Psoas muscle (tissue), 7 donors: ENCODE measurements at regions not wholly inside any gene's neighbourhood (a gene's known extent, or its start where the extent isn't known, plus 50 kb on each side); places are given as distances from the start of the nearest gene placed in this dataset.

Source experiments
- ATAC-seq, 4 donors: fragments of 200-7000 bp; cut with Tn5 transposase; one replicate each; pipeline ENCODE4 v1.9.1; 2020; ENCODE audit warnings: moderate library complexity in 3 of 4, mild to moderate bottlenecking in 2 of 4
- DNase-seq, 2 donors: peaks; one replicate each; pipeline ENCODE4 v3.0.0-alpha.2; 2020
- H3K27ac ChIP-seq: fragments of 200-600 bp; one replicate; pipeline ENCODE4 v1.8.0; 2022
- H3K27me3 ChIP-seq, 3 donors: fragments of 200-600 bp in 1 of 3; one replicate each; pipeline versions ENCODE4 v1.6.1 to v1.8.0; 2013 to 2022; ENCODE audit warnings: low read length in 2 of 3, mild to moderate bottlenecking in 2 of 3, moderate library complexity in 1 of 3; ENCODE audit not compliant: insufficient read depth in 3 of 3
- H3K36me3 ChIP-seq, 2 donors: fragments of 200-600 bp in 1 of 2; one replicate each; pipeline versions ENCODE4 v1.6.1 to v1.8.0; 2013 to 2022; ENCODE audit warnings: low read depth in 1 of 2, mild to moderate bottlenecking in 1 of 2, moderate library complexity in 1 of 2; ENCODE audit not compliant: insufficient read depth in 1 of 2
- H3K4me1 ChIP-seq: fragments of 200-600 bp; one replicate; pipeline ENCODE4 v1.8.0; 2022
- H3K4me3 ChIP-seq: fragments of 200-600 bp; one replicate; pipeline ENCODE4 v1.8.0; 2022; ENCODE audit warnings: mild to moderate bottlenecking
- H3K9me3 ChIP-seq: fragments of 200-600 bp; one replicate; pipeline ENCODE4 v1.8.0; 2022
- CTCF ChIP-seq: fragments of 200-600 bp; IDR thresholded peaks from one replicate; pipeline ENCODE4 v1.8.0; 2022; ENCODE audit warnings: antibody characterized with exemption
- WGBS, 3 donors: extraction: QIAGEN DNeasy Blood & Tissue Kit; methylation state at CpG; one replicate each; pipeline versions ENCODE4 v1.1.6 to v1.1.7; 2013; 5-methylcytosine and 5-hydroxymethylcytosine counted together
- intact Hi-C, 2 donors: fragments of 100-400 bp; cut with DNase I; formaldehyde crosslinking; loops; one replicate each; pipeline versions ENCODE4 v1.11.0 to v1.14.2; 2022
- donor health status: healthy with polysubstance abuse.
- donor health status: DM: no; HTN: no; CAD: no; lungs with moderate emphysema.
- donor health status: Bipolar disorder and iron deficiency.
- donor health status: healthy.
- donor health status: DM: yes; HTN: yes; CAD: no.
- donor health status: DM: no; HTN: no; CAD: no.
- donor health status: DM: yes; HTN: yes; CAD: no.

GRCh38 chr10:35723992-35724391 is 81.9 kb upstream of the FZD8 start:
- intact Hi-C loops = no loop called here
- H3K4me3 ChIP-seq = no peak overlapping the region
- 62 to 90% (median 77%) methylated on average over 5 of the region's 5 CpGs for WGBS, 3 donors
- H3K36me3 ChIP-seq = no peaks in the 10 kb centered on the region
- TF ChIP-seq CTCF = no peak
- no peak for ATAC-seq
- H3K9me3 ChIP-seq = no peaks in the 10 kb centered on the region
- no peak overlapping the region for H3K27ac ChIP-seq
- no peaks in the 10 kb centered on the region for H3K4me1 ChIP-seq
- H3K27me3 ChIP-seq = peaks cover 0 to 2% (median 0%) of the 10 kb centered on the region in 3 donors
- DNase-seq = no peak

GRCh38 chr10:35723059-35723458 is 81.0 kb upstream of the FZD8 start:
- ATAC-seq (no peak), DNase-seq (no peak)
- no peak for TF ChIP-seq CTCF
- Histone ChIP-seq H3K4me1 (no peaks in the 10 kb centered on the region), H3K27ac (no peak overlapping the region), H3K4me3 (no peak overlapping the region), H3K36me3 (no peaks in the 10 kb centered on the region), H3K27me3 (peaks cover 0 to 2% (median 0%) of the 10 kb centered on the region in 3 donors), H3K9me3 (no peaks in the 10 kb centered on the region)
- intact Hi-C loops = no loop called here
- WGBS, 3 donors = 62 to 66% (median 65%) methylated on average over 4 of the region's 4 CpGs

GRCh38 chr10:35722636-35723035 is 80.5 kb upstream of the FZD8 start:
- H3K36me3 ChIP-seq = no peaks in the 10 kb centered on the region

GRCh38 chr10:35722226-35722625 is 80.1 kb upstream of the FZD8 start:
- intact Hi-C loops = no loop called here
- no peak for TF ChIP-seq CTCF
- DNase-seq (no peak), ATAC-seq (no peak)
- H3K4me3 ChIP-seq = no peak overlapping the region
- 93 to 95% (median 95%) methylated on average over 5 of the region's 5 CpGs for WGBS, 3 donors
- no peaks in the 10 kb centered on the region for H3K4me1 ChIP-seq
- peaks cover 0 to 2% (median 0%) of the 10 kb centered on the region in 3 donors for H3K27me3 ChIP-seq
- no peaks in the 10 kb centered on the region for H3K36me3 ChIP-seq
- H3K9me3 ChIP-seq = no peaks in the 10 kb centered on the region
- no peak overlapping the region for H3K27ac ChIP-seq

More at GRCh38 chr10:35722636-35723035, 80.5 kb upstream of the FZD8 start:
- WGBS, 3 donors = 82 to 88% (median 87%) methylated on average over 4 of the region's 4 CpGs
- DNase-seq (no peak), ATAC-seq (no peak)
- Histone ChIP-seq H3K27me3 (peaks cover 0 to 2% (median 0%) of the 10 kb centered on the region in 3 donors), H3K9me3 (no peaks in the 10 kb centered on the region), H3K27ac (no peak overlapping the region), H3K4me3 (no peak overlapping the region), H3K4me1 (no peaks in the 10 kb centered on the region)
- intact Hi-C loops = no loop called here
- TF ChIP-seq CTCF = no peak

GRCh38 chr10:35720366-35720765 is 78.3 kb upstream of the FZD8 start:
- no peak overlapping the region for H3K27ac ChIP-seq

More at GRCh38 chr10:35720366-35720765, 78.3 kb upstream of the FZD8 start:
- DNase-seq = no peak
- Histone ChIP-seq H3K9me3 (no peaks in the 10 kb centered on the region), H3K36me3 (no peaks in the 10 kb centered on the region), H3K4me1 (no peaks in the 10 kb centered on the region), H3K4me3 (no peak overlapping the region), H3K27me3 (peaks cover 0 to 2% (median 0%) of the 10 kb centered on the region in 3 donors)
- intact Hi-C loops = no loop called here
- TF ChIP-seq CTCF = no peak
- ATAC-seq = no peak
- WGBS, 3 donors = 65 to 77% (median 74%) methylated on average over 2 of the region's 2 CpGs
